Effector memory CD8-positive, alpha-beta T cell (primary cell): ENCODE measurements at regions not wholly inside any gene's neighbourhood (a gene's known extent, or its start where the extent isn't known, plus 50 kb on each side); places are given as distances from the start of the nearest gene placed in this dataset.
"Not testable (repeated sequence)": the region's sequence is repeated elsewhere in the genome, so short reads cannot be mapped to it uniquely, and the experiment has no call there.

Experiments used
- ATAC-seq: fragments of 150-1000 bp; cut with Tn5 transposase; replicated peaks from 2 replicates; pipeline ENCODE4 v1.10.0; 2021; ENCODE audit warnings: mild to moderate bottlenecking, moderate library complexity
- DNase-seq, 3 experiments: peaks; one replicate each; pipeline ENCODE4 v3.0.0; 2021
- H3K27ac Mint-ChIP-seq, 2 donors: one replicate each; pipeline ENCODE4 v1.8.0; 2022; ENCODE audit warnings: mild to moderate bottlenecking in 2 of 2, mixed read lengths in 2 of 2, moderate library complexity in 2 of 2
- H3K27me3 Mint-ChIP-seq, 2 donors: one replicate each; pipeline ENCODE4 v1.8.0; 2022; ENCODE audit warnings: mixed read lengths in 2 of 2
- H3K36me3 Mint-ChIP-seq: one replicate; pipeline ENCODE4 v1.8.0; 2022; ENCODE audit warnings: mild to moderate bottlenecking, moderate library complexity, mixed read lengths; ENCODE audit not compliant: insufficient read depth
- H3K4me1 Mint-ChIP-seq, 2 donors: one replicate each; pipeline ENCODE4 v1.8.0; 2022; ENCODE audit warnings: low read depth in 2 of 2, mixed read lengths in 2 of 2
- H3K4me3 Mint-ChIP-seq, 2 donors: one replicate each; pipeline ENCODE4 v1.8.0; 2022; ENCODE audit warnings: mild to moderate bottlenecking in 2 of 2, mixed read lengths in 2 of 2, moderate library complexity in 2 of 2
- H3K9me3 Mint-ChIP-seq, 2 donors: one replicate each; pipeline ENCODE4 v1.8.0; 2022; ENCODE audit warnings: mixed read lengths in 2 of 2

DNA sequence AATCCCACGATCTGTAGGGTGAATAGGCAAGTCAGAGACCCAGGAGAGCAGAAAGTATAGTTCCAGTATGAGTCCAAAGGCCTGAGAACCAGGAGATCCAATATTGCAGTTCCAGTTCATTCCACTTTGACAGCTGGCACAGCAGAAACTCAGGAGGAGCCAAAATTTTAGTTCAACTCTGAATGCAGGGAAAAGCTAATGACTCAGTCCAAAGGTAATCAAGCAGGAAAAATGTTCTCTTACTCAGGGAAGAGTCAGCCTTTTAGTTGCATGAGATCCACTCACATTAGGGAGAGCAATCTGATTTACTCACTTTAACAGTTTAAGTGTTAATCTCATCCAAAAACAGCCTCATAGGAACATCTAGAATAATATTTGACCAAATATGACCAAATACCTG is 130.2 kb upstream of the LRFN5 start:
- Mint-ChIP-seq H3K27me3 (no peaks in the 10 kb centered on the region), H3K27ac (no peak overlapping the region), H3K4me1 (no peaks in the 10 kb centered on the region), H3K9me3 (peaks cover 0 to 14% of the 10 kb centered on the region in 2 donors), H3K4me3 (no peak overlapping the region), H3K36me3 (no peaks in the 10 kb centered on the region)
- ATAC-seq (no peak), DNase-seq (no peak)

DNA sequence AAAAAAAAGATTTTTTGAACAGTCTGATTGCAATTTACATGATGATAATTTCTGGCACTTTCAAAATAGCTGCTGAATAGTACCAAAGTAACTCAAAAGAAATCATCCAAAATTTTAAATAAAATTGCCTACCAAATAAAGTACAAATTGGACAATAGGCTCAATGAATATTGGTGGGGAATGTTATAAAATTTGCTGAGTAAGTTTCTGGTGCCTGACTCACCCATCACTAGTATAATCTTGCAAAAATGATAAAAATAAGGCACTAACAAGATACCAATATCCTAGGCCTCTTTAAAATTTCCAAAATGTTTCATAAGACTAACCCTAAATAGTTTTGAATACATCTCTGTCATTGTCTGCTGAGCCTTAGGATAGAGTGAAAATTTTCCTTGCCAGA is 145.3 kb upstream of the LRFN5 start:
- no peak for DNase-seq
- H3K27me3 Mint-ChIP-seq: no peaks in the 10 kb centered on the region
- H3K9me3 Mint-ChIP-seq: peaks cover 0 to 7% of the 10 kb centered on the region in 2 donors
- no peak overlapping the region for H3K27ac Mint-ChIP-seq
- no peaks in the 10 kb centered on the region for H3K4me1 Mint-ChIP-seq
- ATAC-seq: no peak
- no peak overlapping the region for H3K4me3 Mint-ChIP-seq
- no peaks in the 10 kb centered on the region for H3K36me3 Mint-ChIP-seq

DNA sequence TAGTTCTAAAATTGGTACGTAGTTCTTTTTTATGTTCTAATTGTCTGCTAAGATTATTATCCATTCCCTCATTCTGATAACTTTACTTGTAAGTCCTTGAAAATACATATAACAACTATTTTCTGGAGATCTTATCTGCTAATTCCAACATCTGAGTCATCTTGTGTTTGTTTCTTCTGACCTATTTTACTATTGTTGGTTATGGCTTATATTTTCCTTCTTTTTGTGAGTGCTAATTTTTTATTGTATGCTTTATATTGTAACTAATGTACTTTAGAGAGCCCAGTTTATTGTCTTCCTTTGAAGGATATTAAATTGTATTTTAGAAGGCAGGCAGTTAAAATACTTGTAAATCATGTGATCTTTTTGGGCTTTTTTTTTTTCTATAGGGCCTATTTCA is 149.3 kb upstream of the LRFN5 start:
- DNase-seq: no peak
- Mint-ChIP-seq H3K4me1 (no peaks in the 10 kb centered on the region), H3K27me3 (no peaks in the 10 kb centered on the region), H3K36me3 (no peaks in the 10 kb centered on the region), H3K27ac (no peak overlapping the region), H3K9me3 (peaks cover 0 to 2% of the 10 kb centered on the region in 2 donors), H3K4me3 (no peak overlapping the region)
- no peak for ATAC-seq

DNA sequence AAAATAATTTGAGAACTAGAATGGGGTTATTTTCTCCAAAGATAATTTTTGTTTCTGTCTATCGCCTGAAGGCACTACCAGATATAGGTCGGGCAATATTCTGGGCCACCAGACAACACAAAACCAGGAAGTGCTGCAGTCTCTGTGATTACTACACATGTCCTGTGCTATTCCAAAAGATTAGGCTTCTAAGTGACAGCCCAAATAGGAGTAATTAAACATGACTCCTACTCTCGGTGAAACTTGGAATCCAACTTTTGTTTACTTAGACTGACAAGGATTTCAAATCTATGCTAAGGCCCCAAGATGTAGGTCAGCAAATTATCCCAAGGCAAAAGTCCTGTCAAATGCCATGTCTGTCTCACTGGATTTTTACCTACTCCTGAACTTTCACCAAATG is 157.6 kb upstream of the LRFN5 start:
- ATAC-seq: no peak

DNA sequence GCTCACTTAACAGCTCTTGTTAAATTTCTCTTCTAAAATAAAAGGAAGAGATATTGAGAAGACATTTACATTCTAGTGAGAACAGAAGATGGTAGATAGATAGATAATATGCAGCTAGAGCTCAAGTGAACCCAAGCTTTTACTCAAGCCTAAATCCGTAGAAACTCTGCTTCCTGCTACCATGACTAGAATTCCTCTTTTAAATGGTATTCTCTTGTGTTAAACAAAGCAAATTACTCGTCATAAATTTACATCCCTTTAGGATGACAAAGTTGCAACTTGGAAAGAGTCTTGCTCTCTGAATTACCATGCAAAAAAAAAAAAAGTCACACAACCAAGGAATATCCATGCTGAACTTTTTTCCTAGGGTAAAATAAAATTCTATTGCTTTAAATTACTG is 160.7 kb upstream of the LRFN5 start:
- ATAC-seq (no peak), DNase-seq (no peak)
- Mint-ChIP-seq H3K27me3 (no peaks in the 10 kb centered on the region), H3K36me3 (no peaks in the 10 kb centered on the region), H3K9me3 (no peaks in the 10 kb centered on the region), H3K27ac (no peak overlapping the region), H3K4me1 (no peaks in the 10 kb centered on the region), H3K4me3 (no peak overlapping the region)

More for the DNA sequence above, 157.6 kb upstream of the LRFN5 start:
- Mint-ChIP-seq H3K36me3 (no peaks in the 10 kb centered on the region), H3K9me3 (no peaks in the 10 kb centered on the region), H3K4me1 (no peaks in the 10 kb centered on the region), H3K27ac (no peak overlapping the region), H3K4me3 (no peak overlapping the region), H3K27me3 (no peaks in the 10 kb centered on the region)
- no peak for DNase-seq

DNA sequence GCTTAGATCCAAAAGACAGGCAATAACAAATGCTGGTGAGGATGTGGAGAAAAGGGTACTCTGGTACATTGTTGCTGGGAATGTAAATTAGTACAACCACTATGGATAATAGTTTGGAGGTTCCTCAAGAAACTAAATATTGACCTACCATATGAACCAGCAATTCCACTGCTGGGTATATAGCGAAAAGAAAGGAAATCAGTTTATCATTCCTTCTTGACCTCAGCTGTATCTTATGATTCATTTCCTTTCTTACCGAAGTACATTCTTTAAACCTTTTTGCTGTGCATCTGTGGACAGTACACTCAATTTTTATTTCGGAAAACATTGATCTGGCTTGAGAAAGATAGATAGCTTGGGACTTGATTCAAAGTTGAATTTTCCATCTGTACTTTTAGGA is 183.2 kb upstream of the LRFN5 start:
- ATAC-seq (no peak), DNase-seq (no peak)
- H3K4me3 Mint-ChIP-seq: no peak overlapping the region
- H3K4me1 Mint-ChIP-seq: no peaks in the 10 kb centered on the region
- no peaks in the 10 kb centered on the region for H3K27me3 Mint-ChIP-seq
- H3K27ac Mint-ChIP-seq: no peak overlapping the region
- H3K9me3 Mint-ChIP-seq: peaks cover 0 to 10% of the 10 kb centered on the region in 2 donors
- no peaks in the 10 kb centered on the region for H3K36me3 Mint-ChIP-seq

DNA sequence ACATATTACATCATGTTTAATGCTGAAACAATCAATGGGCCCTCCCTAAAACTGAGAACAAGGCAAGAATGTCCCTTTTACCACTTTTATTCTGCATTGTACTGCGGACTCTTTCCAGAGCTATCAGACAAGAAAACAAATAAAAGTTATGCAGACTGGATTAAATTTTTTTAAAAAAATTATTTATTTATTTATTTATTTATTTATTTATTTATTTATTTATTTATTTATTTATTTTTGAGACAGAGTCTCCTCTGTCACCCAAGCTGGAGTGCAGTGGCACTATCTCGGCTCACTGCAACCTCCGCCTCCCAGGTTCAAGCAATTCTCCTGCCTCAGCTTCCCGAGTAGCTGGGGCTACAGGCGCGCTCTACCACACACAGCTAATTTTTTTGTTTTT is 185.4 kb upstream of the LRFN5 start:
- not testable (repeated sequence) for H3K36me3 Mint-ChIP-seq, H3K9me3 Mint-ChIP-seq, H3K27me3 Mint-ChIP-seq, H3K4me3 Mint-ChIP-seq, ATAC-seq, H3K27ac Mint-ChIP-seq, H3K4me1 Mint-ChIP-seq, DNase-seq

DNA sequence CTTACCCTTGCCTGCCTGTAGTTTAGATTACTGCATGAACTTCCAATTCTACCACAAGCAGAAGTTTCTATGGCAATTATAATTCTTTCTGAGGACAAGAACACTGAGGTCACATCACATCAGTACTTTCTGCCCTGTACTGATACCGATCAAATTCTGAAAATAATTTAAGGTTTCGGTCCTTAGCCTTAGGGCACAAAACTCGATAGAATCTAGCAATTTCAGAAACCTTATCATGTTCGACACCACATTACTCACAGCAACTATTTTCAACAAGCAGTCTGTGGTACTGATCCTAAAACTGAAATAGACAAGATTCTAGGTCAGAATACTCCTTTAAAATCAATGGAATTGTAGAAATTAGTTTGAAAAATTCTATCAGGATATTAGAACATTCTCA is 187.0 kb upstream of the LRFN5 start:
- Mint-ChIP-seq H3K4me3 (no peak overlapping the region), H3K27me3 (no peaks in the 10 kb centered on the region), H3K9me3 (peaks cover 0 to 4% of the 10 kb centered on the region in 2 donors), H3K36me3 (no peaks in the 10 kb centered on the region), H3K27ac (no peak overlapping the region), H3K4me1 (no peaks in the 10 kb centered on the region)
- ATAC-seq (no peak), DNase-seq (no peak)

DNA sequence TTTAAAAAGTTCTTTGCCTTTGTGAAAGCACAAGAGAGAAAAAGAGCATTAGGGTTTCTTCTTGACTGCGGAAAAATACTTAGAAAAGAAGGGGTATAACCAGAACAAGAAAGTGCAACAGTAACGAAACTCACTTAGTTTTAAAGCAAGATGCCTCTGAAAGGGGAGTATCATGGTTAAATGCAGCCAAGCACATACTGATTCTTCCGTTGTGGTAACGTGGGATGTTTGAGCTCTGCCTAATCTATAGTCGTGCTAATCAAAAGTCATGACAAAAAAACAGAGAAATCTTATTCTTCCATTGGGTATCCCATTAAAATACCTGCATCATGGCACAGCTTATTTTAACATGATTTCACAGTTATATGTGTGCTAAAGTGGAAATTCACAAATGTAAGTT is 187.8 kb upstream of the LRFN5 start:
- H3K27ac Mint-ChIP-seq: no peak overlapping the region
- H3K27me3 Mint-ChIP-seq: no peaks in the 10 kb centered on the region
- H3K4me1 Mint-ChIP-seq: no peaks in the 10 kb centered on the region
- DNase-seq (no peak), ATAC-seq (no peak)
- no peak overlapping the region for H3K4me3 Mint-ChIP-seq
- no peaks in the 10 kb centered on the region for H3K9me3 Mint-ChIP-seq
- H3K36me3 Mint-ChIP-seq: no peaks in the 10 kb centered on the region

DNA sequence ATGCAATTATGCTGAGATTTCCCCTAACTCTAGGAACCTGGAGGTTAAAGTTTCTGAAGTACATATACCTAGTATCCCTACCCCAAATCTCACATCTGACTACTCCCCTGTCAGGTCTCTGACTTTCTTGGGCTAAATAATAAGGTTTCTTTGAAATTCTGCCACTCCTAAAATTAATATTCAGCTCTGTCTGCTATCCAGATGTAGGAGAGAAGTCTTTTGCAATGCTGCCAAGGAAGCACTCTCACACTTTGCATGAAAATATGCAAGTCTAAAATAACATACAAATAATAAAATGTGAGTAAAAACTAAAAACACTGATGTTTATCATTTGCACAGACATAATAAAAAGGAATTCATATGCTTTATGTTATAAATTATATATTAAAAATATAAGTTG is 196.9 kb upstream of the LRFN5 start:
- peaks cover 6 to 7% of the 10 kb centered on the region in 2 donors for H3K9me3 Mint-ChIP-seq
- H3K4me3 Mint-ChIP-seq: no peak overlapping the region
- no peaks in the 10 kb centered on the region for H3K4me1 Mint-ChIP-seq
- no peak for DNase-seq
- no peak overlapping the region for H3K27ac Mint-ChIP-seq
- ATAC-seq: no peak
- no peaks in the 10 kb centered on the region for H3K27me3 Mint-ChIP-seq
- no peaks in the 10 kb centered on the region for H3K36me3 Mint-ChIP-seq

DNA sequence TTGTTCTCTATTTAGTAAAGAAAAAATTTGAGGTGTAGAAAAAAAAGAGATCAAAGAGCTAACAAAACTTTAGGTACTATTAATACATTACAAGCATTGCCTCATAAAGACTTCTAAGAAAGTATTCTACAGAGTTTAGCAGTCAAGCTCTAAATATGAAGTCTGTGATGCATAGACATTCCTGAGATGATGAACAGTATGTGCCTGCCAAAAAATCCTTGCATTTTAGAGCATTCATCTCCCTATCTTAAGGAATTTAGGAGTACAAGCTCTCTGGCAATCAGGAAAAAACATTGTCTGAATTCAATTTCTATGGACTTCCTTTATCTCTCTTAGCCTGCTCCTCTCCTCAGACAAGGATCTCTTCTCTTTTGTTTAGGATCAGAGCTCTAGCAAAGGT is 202.6 kb upstream of the LRFN5 start:
- H3K4me3 Mint-ChIP-seq: no peak overlapping the region
- no peak overlapping the region for H3K27ac Mint-ChIP-seq
- DNase-seq (no peak), ATAC-seq (no peak)
- no peaks in the 10 kb centered on the region for H3K4me1 Mint-ChIP-seq
- H3K27me3 Mint-ChIP-seq: no peaks in the 10 kb centered on the region
- peaks cover 6 to 7% of the 10 kb centered on the region in 2 donors for H3K9me3 Mint-ChIP-seq
- H3K36me3 Mint-ChIP-seq: no peaks in the 10 kb centered on the region

DNA sequence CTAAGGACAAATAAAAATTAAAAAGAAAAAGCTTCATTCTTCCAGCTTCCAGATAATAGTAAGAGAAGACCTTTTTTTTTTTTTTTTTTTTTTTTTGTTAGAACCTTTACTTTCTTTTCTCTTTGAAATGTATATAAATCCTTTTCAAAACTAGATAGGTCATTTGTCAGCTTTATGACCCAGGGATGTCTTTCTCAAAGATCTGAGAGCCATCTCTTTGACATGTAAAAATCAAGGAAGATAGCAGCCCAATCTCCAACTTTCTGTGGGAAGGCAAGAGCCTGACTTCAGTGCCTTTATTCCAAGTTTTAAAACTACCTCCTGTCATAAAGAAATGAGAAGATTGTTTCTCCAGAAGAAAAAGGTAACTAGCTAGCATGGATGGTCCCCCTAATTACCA is 203.3 kb upstream of the LRFN5 start:
- no peak overlapping the region for H3K4me3 Mint-ChIP-seq
- no peaks in the 10 kb centered on the region for H3K4me1 Mint-ChIP-seq
- no peak overlapping the region for H3K27ac Mint-ChIP-seq
- no peaks in the 10 kb centered on the region for H3K36me3 Mint-ChIP-seq
- peaks cover 7 to 8% of the 10 kb centered on the region in 2 donors for H3K9me3 Mint-ChIP-seq
- no peaks in the 10 kb centered on the region for H3K27me3 Mint-ChIP-seq
- DNase-seq (no peak), ATAC-seq (no peak)

DNA sequence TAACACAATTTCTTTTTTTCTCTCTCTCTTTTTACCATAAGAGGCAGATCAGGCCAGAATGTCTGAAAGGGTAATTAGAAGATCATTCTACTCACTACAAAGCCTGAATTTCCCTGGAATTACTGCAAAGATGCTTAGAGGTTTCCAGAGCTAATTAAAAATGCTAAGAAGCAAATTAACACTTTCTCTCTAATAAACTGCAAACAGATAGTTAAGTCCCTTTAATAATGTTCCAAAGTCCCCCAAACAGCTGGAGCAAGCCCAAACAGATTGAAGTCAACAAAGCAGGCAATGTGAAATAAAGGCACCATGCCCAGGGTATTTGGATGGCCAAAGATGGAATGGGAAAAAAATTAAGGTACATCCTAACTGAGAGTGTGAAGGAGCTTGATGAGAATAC is 208.8 kb upstream of the LRFN5 start:
- peaks cover 0 to 2% of the 10 kb centered on the region in 2 donors for H3K9me3 Mint-ChIP-seq

DNA sequence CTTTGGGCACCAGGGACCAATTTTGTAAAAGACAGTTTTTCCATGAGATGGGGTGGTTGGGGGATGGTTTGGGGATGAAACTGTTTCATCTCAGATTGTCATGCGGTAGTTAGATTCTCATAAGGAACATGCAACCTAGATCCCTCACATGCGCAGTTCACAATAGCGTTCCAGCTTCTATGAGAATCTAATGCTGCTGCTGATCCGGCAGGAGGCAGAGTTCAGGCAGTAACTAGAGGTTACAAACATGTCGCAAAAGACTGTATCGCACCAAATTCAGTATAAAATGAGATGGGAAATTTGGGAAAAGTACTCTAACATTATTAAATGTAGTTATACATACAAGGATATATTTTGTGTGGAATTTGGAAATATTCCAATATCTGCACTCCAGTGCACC is 213.2 kb upstream of the LRFN5 start:
- ATAC-seq: no peak
- no peaks in the 10 kb centered on the region for H3K36me3 Mint-ChIP-seq
- DNase-seq: no peak
- H3K9me3 Mint-ChIP-seq: peaks cover 3 to 10% of the 10 kb centered on the region in 2 donors
- no peak overlapping the region for H3K4me3 Mint-ChIP-seq
- no peak overlapping the region for H3K27ac Mint-ChIP-seq
- no peaks in the 10 kb centered on the region for H3K27me3 Mint-ChIP-seq
- no peaks in the 10 kb centered on the region for H3K4me1 Mint-ChIP-seq

More for the DNA sequence above, 208.8 kb upstream of the LRFN5 start:
- Mint-ChIP-seq H3K4me1 (no peaks in the 10 kb centered on the region), H3K36me3 (no peaks in the 10 kb centered on the region), H3K4me3 (no peak overlapping the region), H3K27ac (no peak overlapping the region), H3K27me3 (no peaks in the 10 kb centered on the region)
- ATAC-seq: no peak
- DNase-seq: no peak

DNA sequence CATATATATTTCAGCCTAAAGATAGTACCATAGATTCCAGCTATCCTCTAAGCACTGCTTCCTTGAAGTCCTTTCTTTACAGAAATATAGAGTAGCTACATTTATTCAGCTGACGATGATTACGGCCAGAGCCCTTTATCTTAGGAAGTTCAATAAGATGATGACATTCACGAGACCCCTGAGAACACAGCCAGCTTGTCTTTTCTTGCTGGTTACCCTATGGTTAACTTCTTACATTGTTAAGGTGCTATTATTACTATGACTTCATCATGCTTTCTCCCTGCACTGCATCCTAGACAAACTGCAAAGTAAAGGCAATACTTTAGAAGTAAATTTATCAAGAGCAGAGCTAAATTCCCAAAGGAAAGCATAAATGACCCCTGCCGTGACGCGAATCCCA is 214.4 kb upstream of the LRFN5 start:
- Mint-ChIP-seq H3K4me3 (no peak overlapping the region), H3K36me3 (no peaks in the 10 kb centered on the region), H3K27ac (no peak overlapping the region), H3K27me3 (no peaks in the 10 kb centered on the region), H3K9me3 (peaks cover 3 to 10% of the 10 kb centered on the region in 2 donors), H3K4me1 (no peaks in the 10 kb centered on the region)
- DNase-seq: no peak
- ATAC-seq: no peak
